NCI-H146 treated with DMSO at 0.1 percent for 48 hours (cell line): ENCODE measurements at regions not wholly inside any gene's neighbourhood (a gene's known extent, or its start where the extent isn't known, plus 50 kb on each side); places are given as distances from the start of the nearest gene placed in this dataset.

Source experiments
- DNase-seq: peaks from one replicate; lab custom pipeline; 2025; ENCODE audit not compliant: unreplicated experiment; lab: John Stamatoyannopoulos, UW

GRCh38 chr12:125267114-125267513 is 201.9 kb downstream of the AACS start:
- no peak for DNase-seq

- no peak for DNase-seq
Observed at GRCh38 chr12:125269276-125269675, 204.0 kb downstream of the AACS start.

DNA sequence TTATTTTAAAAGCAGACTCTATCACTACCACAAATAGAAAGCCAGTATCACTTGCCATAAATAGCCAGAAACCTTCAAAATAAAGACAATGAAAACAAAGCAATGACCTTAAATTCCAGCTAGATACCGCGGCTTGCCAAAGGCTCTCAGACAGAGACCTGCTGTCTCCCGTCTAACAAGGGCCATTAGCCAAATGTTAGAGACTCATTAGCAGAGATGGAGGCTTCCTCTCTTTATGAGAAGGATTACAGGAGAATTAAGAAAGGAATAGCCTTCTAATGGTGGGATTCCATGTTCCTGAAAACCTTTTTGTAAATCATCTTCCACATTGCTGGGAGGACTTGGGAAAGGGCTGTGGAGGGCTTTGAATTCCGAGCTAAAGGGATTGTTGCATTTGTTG is 206.7 kb downstream of the AACS start:
- DNase-seq: no peak

GRCh38 chr12:125272383-125272933 is 207.2 kb downstream of the AACS start:
- no peak for DNase-seq

DNA sequence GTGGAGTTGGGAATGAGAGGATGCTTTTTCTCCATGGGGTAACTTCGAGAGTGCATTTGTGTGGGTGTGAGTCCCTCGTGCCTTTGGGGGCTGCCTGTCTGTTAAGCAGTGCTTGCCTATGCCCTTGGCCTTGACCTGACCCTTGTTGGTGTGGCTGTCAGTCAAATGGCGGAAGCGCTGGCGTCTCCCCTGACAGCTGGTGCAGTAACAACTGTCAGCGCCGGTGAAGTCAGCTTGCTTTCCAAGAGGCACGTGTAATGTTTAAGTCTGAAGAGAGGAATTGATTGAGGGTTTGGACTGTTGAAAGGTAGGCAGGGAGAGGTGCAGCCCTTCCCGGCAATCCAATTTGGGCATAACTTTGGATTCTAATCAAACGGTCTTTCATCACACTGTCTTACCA is 211.3 kb downstream of the AACS start:
- DNase-seq: no peak

DNA sequence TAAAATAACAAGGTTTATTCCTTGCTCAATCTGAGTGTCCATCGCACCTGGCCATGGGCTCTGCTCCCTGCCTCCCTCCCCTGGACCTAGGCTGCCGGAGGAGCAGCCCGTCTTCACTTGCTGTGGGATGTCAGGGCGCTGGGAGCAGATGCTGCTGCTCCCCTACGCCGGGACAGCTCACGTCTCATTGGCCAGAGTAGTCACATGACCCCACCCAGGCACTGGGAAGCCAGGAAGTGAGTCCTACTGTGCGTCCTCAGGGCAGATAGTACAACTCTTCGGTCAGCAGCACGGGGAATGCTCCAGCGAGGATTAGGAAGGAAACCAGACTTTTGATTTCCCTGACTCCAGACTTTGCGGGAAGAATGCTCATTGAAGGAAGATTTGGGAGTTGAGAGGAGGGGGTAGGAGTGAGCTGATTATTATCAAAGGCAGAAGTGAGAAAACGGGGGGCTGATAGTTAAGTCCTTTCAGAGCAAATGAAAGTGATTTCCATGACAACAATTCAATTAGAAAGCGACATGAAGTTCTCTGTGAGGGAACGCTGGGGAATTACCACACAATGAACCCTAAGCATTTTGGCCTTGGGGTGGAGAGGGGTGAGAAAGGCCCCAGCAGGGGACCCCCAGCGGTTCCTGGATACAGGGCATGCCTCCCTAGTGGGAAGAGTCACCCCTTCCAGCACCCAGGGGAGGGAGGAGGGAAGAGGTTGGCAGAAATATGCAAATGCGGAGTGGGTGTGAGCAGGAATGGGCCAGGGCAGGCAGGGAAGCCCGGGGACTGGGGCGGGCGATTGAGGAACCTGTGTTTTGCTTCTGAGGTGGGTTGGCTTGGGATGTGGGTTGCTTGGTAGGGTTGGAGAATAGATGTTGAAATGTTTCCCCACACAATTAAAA is 215.5 kb downstream of the AACS start:
- no peak for DNase-seq

GRCh38 chr12:125282921-125283320 is 217.7 kb downstream of the AACS start:
- DNase-seq: no peak

- no peak for DNase-seq
Observed at GRCh38 chr12:125283521-125283920, 218.3 kb downstream of the AACS start.

GRCh38 chr12:125284087-125284486 is 218.9 kb downstream of the AACS start:
- no peak for DNase-seq

DNA sequence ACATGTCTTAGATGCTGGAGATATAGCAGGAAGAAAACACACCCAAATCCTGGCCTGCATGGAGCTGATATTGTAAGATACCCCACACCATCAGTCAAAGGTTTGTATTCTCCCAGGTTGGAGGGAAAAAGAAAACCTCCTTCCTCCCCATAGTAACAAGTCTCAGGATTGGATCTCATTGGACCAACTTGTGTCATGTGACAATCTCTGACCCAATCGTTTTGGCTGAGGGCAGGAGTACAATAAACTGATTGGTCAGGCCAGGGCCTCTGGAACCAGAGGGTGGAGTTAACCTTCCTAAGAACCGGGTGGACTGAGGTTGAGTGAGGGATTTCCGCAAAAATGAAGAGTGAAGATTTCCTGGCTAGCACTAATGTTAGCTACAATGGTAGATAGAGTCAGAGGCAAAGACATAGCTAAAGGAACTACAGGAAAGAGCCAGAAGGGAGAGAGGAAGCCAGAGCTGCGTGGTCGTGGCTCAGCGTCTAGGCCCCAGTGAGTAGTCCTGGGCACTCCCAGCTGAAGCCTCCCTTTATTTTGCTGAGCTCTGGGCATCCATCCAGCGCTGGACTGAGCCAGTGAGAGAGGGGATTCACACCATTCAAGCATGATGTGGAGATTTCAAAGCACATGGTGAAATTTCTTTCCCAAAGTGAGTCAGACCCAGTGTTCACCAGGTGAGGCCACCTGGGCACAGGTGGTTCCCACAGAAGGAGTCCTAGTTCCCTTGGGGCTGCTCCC is 219.9 kb downstream of the AACS start:
- no peak for DNase-seq

DNA sequence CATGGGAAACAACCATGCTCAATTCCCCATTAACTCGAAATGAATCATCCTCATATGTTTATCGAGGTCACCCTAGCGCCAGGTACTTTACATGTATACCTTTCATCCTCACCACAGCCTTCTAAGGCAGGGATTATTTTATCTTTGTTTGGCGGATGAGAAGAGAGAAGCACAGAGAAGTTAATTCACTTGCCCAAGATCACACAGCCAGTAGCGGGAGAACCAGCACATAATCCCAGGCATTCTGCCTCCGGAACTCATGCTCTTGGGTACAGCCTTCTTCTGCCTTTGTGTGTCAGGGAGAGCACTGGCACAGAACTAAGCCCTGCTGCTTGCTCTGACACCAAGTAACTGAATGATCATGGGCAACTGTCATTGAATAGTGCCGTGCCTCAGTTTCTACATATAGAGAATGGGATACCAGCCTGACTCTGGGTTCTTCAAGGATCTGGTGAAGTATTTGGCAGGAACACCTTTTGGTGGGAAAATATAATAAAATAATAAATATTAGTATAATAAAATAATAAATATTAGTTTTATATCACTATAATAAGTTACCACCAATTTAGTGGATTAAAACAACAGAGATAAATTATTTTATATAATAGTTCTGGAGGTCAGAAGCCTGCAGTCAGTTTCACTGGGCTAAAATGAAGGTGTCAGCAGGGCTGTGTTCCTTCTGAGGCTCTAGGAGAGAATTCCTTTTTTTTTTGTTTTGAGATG is 220.9 kb downstream of the AACS start:
- DNase-seq: no peak

GRCh38 chr12:125287155-125287847 is 222.1 kb downstream of the AACS start:
- DNase-seq: no peak

GRCh38 chr12:125288931-125289928 is 224.0 kb downstream of the AACS start:
- DNase-seq: no peak

GRCh38 chr12:125289970-125290369 is 224.7 kb downstream of the AACS start:
- no peak for DNase-seq

GRCh38 chr12:125292700-125293099 is 227.5 kb downstream of the AACS start:
- no peak for DNase-seq

- no peak for DNase-seq
Observed at GRCh38 chr12:125295550-125295949, 230.3 kb downstream of the AACS start.

GRCh38 chr12:125296701-125297100 is 231.5 kb downstream of the AACS start:
- no peak for DNase-seq

- no peak for DNase-seq
Observed at GRCh38 chr12:125299840-125300239, 234.6 kb downstream of the AACS start.

- no peak for DNase-seq
Observed at GRCh38 chr12:125300249-125300648, 235.0 kb downstream of the AACS start.

DNA sequence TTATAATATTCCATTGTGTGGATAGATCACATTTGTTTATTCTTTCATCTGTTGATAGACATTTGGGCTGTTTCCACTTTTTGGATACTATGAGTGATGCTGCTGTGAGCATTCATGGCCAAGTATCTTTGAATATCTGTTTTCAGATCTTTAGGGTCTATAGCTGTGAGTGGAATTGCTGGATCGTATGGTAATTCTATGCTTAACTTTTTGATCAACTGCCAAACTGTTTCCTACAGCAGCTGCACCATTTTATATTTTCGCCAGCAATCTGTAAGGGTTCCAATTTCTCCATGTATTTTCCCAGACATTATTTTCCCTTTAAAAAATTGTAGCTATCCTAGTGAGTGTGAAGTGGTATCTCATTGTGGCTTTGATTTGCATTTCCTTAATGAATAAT is 238.1 kb downstream of the AACS start:
- DNase-seq: no peak
